Neural cell (in vitro differentiated cells): ENCODE measurements at regions not wholly inside any gene's neighbourhood (a gene's known extent, or its start where the extent isn't known, plus 50 kb on each side); places are given as distances from the start of the nearest gene placed in this dataset.

Experiments used
- H2AFZ ChIP-seq: fragments of 200-600, 300-800 bp; sonication (generic), shearing (Covaris generic); 2 replicates; pipeline ENCODE4 v1.6.0; 2014; ENCODE audit warnings: low read depth, mild to moderate bottlenecking, antibody characterized with exemption, low read length, moderate library complexity
- H3F3A ChIP-seq: fragments of 200-600 bp; shearing (Covaris generic); 2 replicates; pipeline ENCODE4 v1.6.1; 2016; ENCODE audit warnings: mild to moderate bottlenecking, moderate library complexity, mixed read lengths, antibody characterized with exemption, low read length; ENCODE audit not compliant: insufficient read depth, poor library complexity, severe bottlenecking
- H3K27ac ChIP-seq: fragments of 200-600, 300-800 bp; sonication (generic), shearing (Covaris generic); 2 replicates; pipeline ENCODE4 v1.5.1; 2014; ENCODE audit warnings: mild to moderate bottlenecking, low read length, moderate library complexity
- H3K27me3 ChIP-seq: fragments of 300-800, 200-600 bp; sonication (generic), shearing (Covaris generic); 2 replicates; pipeline ENCODE4 v1.6.0; 2014; ENCODE audit warnings: mild to moderate bottlenecking, low read depth, low read length, moderate library complexity; ENCODE audit not compliant: insufficient read depth
- H3K36me3 ChIP-seq: fragments of 300-800, 200-600 bp; sonication (generic), shearing (Covaris generic); 2 replicates; pipeline ENCODE4 v1.5.1; 2014; ENCODE audit warnings: mild to moderate bottlenecking, antibody characterized with exemption, low read length, moderate library complexity; ENCODE audit not compliant: insufficient read depth
- H3K4me2 ChIP-seq: fragments of 300-800, 200-600 bp; sonication (generic), shearing (Covaris generic); 2 replicates; pipeline ENCODE4 v1.6.0; 2014; ENCODE audit warnings: mild to moderate bottlenecking, low read length
- H3K4me3 ChIP-seq: fragments of 300-800, 200-600 bp; sonication (generic), shearing (Covaris generic); 2 replicates; pipeline ENCODE4 v1.5.1; 2014; ENCODE audit warnings: mild to moderate bottlenecking, low read length, moderate library complexity
- H3K79me2 ChIP-seq: fragments of 200-600 bp; shearing (Covaris generic); replicated peaks from 2 replicates; pipeline ENCODE4 v1.6.0; 2014; ENCODE audit warnings: mild to moderate bottlenecking, low read length, moderate library complexity; ENCODE audit not compliant: insufficient read depth
- H3K9ac ChIP-seq: fragments of 300-800, 200-600 bp; sonication (generic), shearing (Covaris generic); 2 replicates; pipeline ENCODE4 v1.6.1; 2016; ENCODE audit warnings: mild to moderate bottlenecking, low read length, mixed read lengths
- H3K9me2 ChIP-seq: fragments of 200-600 bp; shearing (Covaris generic); 2 replicates; pipeline ENCODE4 v1.6.1; 2016; ENCODE audit warnings: mild to moderate bottlenecking, low read length, mixed read lengths; ENCODE audit not compliant: insufficient read depth
- H3K9me3 ChIP-seq: fragments of 200-600, 300-800 bp; sonication (generic), shearing (Covaris generic); 2 replicates; pipeline ENCODE4 v1.6.1; 2016; ENCODE audit warnings: mild to moderate bottlenecking, mixed run types, low read length, moderate library complexity, mixed read lengths
- H4K20me1 ChIP-seq: fragments of 200-600 bp; shearing (Covaris generic); 2 replicates; pipeline ENCODE4 v1.6.1; 2016; ENCODE audit warnings: mild to moderate bottlenecking, mixed run types; ENCODE audit not compliant: insufficient read depth
- CTCF ChIP-seq: fragments of 450-650 bp; IDR thresholded peaks from 2 replicates; pipeline ENCODE4 v1.5.1; 2014; ENCODE audit warnings: antibody characterized with exemption, mild to moderate bottlenecking, moderate library complexity; ENCODE audit not compliant: poor library complexity, severe bottlenecking
- EP300 ChIP-seq: fragments of 450-650 bp; conservative IDR thresholded peaks from 2 replicates; pipeline ENCODE4 v1.6.1; 2014; ENCODE audit warnings: antibody characterized with exemption, mild to moderate bottlenecking, moderate library complexity; ENCODE audit not compliant: poor library complexity, severe bottlenecking
- EZH2 ChIP-seq: fragments of 200-600, 300-800 bp; shearing (Covaris generic), sonication (generic); IDR thresholded peaks from 2 replicates; pipeline ENCODE4 v1.6.1; 2014; ENCODE audit warnings: antibody characterized with exemption, low read length, borderline replicate concordance, mild to moderate bottlenecking; ENCODE audit not compliant: insufficient read depth, poor library complexity, severe bottlenecking
- MXI1 ChIP-seq: fragments of 450-650 bp; conservative IDR thresholded peaks from 2 replicates; pipeline ENCODE4 v1.6.1; 2014; ENCODE audit warnings: antibody characterized with exemption, mild to moderate bottlenecking; ENCODE audit not compliant: poor library complexity, severe bottlenecking
- POLR2AphosphoS5 ChIP-seq: IDR thresholded peaks from 2 replicates; pipeline ENCODE4 v1.6.1; 2012
- RAD21 ChIP-seq: fragments of 450-650 bp; conservative IDR thresholded peaks from 2 replicates; pipeline ENCODE4 v1.6.1; 2014; ENCODE audit warnings: antibody characterized with exemption, mild to moderate bottlenecking, moderate library complexity
- REST ChIP-seq: IDR thresholded peaks from 2 replicates; pipeline ENCODE4 v1.6.1; 2012; ENCODE audit warnings: borderline replicate concordance
- SMC3 ChIP-seq: fragments of 450-650 bp; conservative IDR thresholded peaks from 2 replicates; pipeline ENCODE4 v1.6.1; 2014; ENCODE audit warnings: antibody characterized with exemption, mild to moderate bottlenecking, moderate library complexity; ENCODE audit not compliant: poor library complexity
- TAF1 ChIP-seq: IDR thresholded peaks from 2 replicates; pipeline ENCODE4 v1.6.1; 2012; ENCODE audit warnings: low read depth

GRCh38 chr6:168819546-168819945, 378.6 kb downstream of the SMOC2 start:
- H3K27me3 ChIP-seq: no peaks in the 10 kb centered on the region
- TF ChIP-seq SMC3 (no peak), RAD21 (no peak), MXI1 (no peak), EP300 (no peak), EZH2 (no peak)
- no peaks in the 10 kb centered on the region for H3K9me2 ChIP-seq
- H3K79me2 ChIP-seq: no peaks in the 10 kb centered on the region
- H3K9ac ChIP-seq: no peak overlapping the region
- no peaks in the 10 kb centered on the region for H3F3A ChIP-seq
- no peaks in the 10 kb centered on the region for H4K20me1 ChIP-seq
- no peaks in the 10 kb centered on the region for H3K36me3 ChIP-seq
- H3K4me3 ChIP-seq: no peak overlapping the region
- H3K4me2 ChIP-seq: no peak overlapping the region
- H2AFZ ChIP-seq: no peak overlapping the region
- H3K9me3 ChIP-seq: peaks cover 4% of the 10 kb centered on the region
- no peak overlapping the region for H3K27ac ChIP-seq

DNA sequence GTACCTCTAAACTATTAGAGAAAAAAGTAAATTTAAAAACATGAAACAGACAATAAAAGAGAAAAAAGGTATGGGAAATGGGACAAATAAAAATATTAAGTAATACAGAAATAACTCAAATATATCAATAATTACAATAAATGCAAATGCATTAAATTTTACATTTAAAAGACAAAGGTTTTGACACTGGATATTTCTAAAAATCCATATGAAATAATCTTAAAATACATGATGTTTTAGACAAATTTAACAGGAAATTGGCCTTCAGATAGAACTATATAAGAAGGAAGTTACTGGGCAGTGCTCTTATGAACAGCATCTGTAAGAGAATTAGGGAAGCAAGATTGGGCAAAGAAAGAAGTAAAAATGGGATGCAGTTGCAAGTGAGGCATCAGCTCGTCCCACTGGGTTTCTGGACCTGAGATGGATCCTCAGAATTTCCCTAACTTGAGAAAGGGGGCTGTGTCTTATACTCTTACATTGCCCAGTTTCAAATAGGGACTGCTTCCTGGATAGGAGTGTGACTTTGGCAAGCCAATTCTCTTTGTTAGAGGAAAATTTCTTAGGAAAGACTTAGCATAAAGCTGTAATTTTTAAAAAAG, 376.7 kb downstream of the SMOC2 start:
- no peak overlapping the region for H3K4me3 ChIP-seq
- no peak overlapping the region for H3K27ac ChIP-seq
- H3K4me2 ChIP-seq: no peak overlapping the region
- no peaks in the 10 kb centered on the region for H3K36me3 ChIP-seq
- no peaks in the 10 kb centered on the region for H3K9me2 ChIP-seq
- no peaks in the 10 kb centered on the region for H4K20me1 ChIP-seq
- no peak overlapping the region for H2AFZ ChIP-seq
- no peak overlapping the region for H3K9ac ChIP-seq
- H3F3A ChIP-seq: no peaks in the 10 kb centered on the region
- no peak for TF ChIP-seq SMC3
- TF ChIP-seq REST: no peak
- TF ChIP-seq RAD21: no peak
- TF ChIP-seq CTCF: no peak
- no peak for TF ChIP-seq EZH2
- no peak for TF ChIP-seq EP300
- no peak for TF ChIP-seq POLR2AphosphoS5
- no peak for TF ChIP-seq TAF1
- TF ChIP-seq MXI1: no peak
- H3K27me3 ChIP-seq: no peaks in the 10 kb centered on the region
- H3K79me2 ChIP-seq: no peaks in the 10 kb centered on the region
- H3K9me3 ChIP-seq: peaks cover 4% of the 10 kb centered on the region
